Ishikawa (cell line): ENCODE measurements at regions not wholly inside any gene's neighbourhood (a gene's known extent, or its start where the extent isn't known, plus 50 kb on each side); places are given as distances from the start of the nearest gene placed in this dataset.

Experiments
- CEBPB ChIP-seq: IDR thresholded peaks from 2 replicates; pipeline ENCODE4 v1.6.1; 2012
- CREB1 ChIP-seq: IDR thresholded peaks from 2 replicates; pipeline ENCODE4 v1.6.1; 2012; ENCODE audit warnings: low read depth
- EGR1 ChIP-seq: IDR thresholded peaks from 2 replicates; pipeline ENCODE4 v1.6.1; 2012
- EP300 ChIP-seq: IDR thresholded peaks from 2 replicates; pipeline ENCODE4 v1.6.1; 2012; ENCODE audit warnings: borderline replicate concordance
- FOXM1 ChIP-seq: IDR thresholded peaks from 2 replicates; pipeline ENCODE4 v1.6.1; 2012; ENCODE audit warnings: low read depth, borderline replicate concordance
- NFIC ChIP-seq: IDR thresholded peaks from 2 replicates; pipeline ENCODE4 v1.6.1; 2012
- RAD21 ChIP-seq: IDR thresholded peaks from 2 replicates; pipeline ENCODE4 v1.6.1; 2012; ENCODE audit warnings: low read depth
- TAF1 ChIP-seq: IDR thresholded peaks from 2 replicates; pipeline ENCODE4 v1.6.1; 2012; ENCODE audit warnings: low read depth, mild to moderate bottlenecking
- TCF12 ChIP-seq: IDR thresholded peaks from 2 replicates; pipeline ENCODE4 v1.6.1; 2012; ENCODE audit warnings: low read depth
- TEAD4 ChIP-seq: IDR thresholded peaks from 2 replicates; pipeline ENCODE4 v1.6.1; 2012
- YY1 ChIP-seq: IDR thresholded peaks from 2 replicates; pipeline ENCODE4 v1.6.1; 2012; ENCODE audit warnings: low read depth
- ZBTB7A ChIP-seq: IDR thresholded peaks from 2 replicates; pipeline ENCODE4 v1.6.1; 2012; ENCODE audit warnings: low read depth
- TF ChIP-seq, protein P1 (sequence below): IDR thresholded peaks from 2 replicates; pipeline ENCODE4 v1.6.1; 2012; ENCODE audit warnings: low read depth, mild to moderate bottlenecking
- TF ChIP-seq, protein P2 (sequence below): IDR thresholded peaks from 2 replicates; pipeline ENCODE4 v1.6.1; 2012
- TF ChIP-seq, protein P3 (sequence below): IDR thresholded peaks from 2 replicates; pipeline ENCODE4 v1.6.1; 2012

DNA sequence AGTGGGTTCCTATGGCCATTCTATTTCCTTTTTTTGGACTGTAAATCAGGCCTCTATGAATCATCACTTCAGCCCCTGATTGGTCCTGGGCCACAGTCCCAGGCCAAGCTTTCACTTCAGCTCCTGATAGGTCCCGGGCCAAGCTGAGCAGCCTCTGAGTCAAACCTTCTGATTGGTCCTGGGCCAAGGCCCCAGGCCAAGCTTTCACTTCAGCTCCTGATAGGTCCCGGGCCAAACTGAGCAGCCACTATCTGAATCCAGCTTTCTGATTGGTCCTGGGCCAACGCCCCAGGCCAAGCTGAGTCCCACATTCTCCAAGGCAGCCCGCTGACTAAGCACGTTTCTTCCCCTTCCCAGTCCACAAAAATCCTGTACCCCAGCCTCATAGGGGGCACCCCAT, 1972.9 kb upstream of the ACO1 start:
- no peak for TF ChIP-seq EP300
- TF ChIP-seq, protein P1, sequence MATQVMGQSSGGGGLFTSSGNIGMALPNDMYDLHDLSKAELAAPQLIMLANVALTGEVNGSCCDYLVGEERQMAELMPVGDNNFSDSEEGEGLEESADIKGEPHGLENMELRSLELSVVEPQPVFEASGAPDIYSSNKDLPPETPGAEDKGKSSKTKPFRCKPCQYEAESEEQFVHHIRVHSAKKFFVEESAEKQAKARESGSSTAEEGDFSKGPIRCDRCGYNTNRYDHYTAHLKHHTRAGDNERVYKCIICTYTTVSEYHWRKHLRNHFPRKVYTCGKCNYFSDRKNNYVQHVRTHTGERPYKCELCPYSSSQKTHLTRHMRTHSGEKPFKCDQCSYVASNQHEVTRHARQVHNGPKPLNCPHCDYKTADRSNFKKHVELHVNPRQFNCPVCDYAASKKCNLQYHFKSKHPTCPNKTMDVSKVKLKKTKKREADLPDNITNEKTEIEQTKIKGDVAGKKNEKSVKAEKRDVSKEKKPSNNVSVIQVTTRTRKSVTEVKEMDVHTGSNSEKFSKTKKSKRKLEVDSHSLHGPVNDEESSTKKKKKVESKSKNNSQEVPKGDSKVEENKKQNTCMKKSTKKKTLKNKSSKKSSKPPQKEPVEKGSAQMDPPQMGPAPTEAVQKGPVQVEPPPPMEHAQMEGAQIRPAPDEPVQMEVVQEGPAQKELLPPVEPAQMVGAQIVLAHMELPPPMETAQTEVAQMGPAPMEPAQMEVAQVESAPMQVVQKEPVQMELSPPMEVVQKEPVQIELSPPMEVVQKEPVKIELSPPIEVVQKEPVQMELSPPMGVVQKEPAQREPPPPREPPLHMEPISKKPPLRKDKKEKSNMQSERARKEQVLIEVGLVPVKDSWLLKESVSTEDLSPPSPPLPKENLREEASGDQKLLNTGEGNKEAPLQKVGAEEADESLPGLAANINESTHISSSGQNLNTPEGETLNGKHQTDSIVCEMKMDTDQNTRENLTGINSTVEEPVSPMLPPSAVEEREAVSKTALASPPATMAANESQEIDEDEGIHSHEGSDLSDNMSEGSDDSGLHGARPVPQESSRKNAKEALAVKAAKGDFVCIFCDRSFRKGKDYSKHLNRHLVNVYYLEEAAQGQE, result no peak
- TF ChIP-seq, protein P2, sequence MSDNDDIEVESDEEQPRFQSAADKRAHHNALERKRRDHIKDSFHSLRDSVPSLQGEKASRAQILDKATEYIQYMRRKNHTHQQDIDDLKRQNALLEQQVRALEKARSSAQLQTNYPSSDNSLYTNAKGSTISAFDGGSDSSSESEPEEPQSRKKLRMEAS, result no peak
- no peak for TF ChIP-seq TCF12

DNA sequence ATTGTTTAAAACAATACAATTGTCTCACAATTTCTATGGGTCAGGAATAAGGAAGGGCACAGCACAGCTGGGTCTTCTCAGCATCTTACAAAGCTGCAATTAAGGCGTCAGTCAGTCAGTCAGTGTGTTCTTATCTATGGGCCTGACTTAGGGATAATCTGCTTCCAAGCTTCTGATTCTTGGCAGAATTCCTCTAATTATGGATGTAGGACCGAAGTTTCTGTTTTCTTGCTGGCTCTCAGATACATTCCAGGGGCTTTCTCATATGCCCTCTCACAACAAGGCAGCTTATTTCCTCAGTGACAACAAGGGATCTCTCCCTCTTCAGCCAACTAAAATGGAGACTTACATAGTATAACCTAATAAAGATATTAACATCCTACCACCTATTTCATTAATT, 1925.3 kb upstream of the ACO1 start:
- TF ChIP-seq EGR1 (no peak), TAF1 (no peak), NFIC (no peak), FOXM1 (no peak), CREB1 (no peak), ZBTB7A (no peak), TCF12 (no peak), CEBPB (no peak), RAD21 (no peak), TEAD4 (no peak), YY1 (no peak), EP300 (no peak)
- TF ChIP-seq, protein P2, result no peak
- TF ChIP-seq, protein P3, sequence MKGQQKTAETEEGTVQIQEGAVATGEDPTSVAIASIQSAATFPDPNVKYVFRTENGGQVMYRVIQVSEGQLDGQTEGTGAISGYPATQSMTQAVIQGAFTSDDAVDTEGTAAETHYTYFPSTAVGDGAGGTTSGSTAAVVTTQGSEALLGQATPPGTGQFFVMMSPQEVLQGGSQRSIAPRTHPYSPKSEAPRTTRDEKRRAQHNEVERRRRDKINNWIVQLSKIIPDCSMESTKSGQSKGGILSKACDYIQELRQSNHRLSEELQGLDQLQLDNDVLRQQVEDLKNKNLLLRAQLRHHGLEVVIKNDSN, result no peak
- TF ChIP-seq, protein P1, result no peak

DNA sequence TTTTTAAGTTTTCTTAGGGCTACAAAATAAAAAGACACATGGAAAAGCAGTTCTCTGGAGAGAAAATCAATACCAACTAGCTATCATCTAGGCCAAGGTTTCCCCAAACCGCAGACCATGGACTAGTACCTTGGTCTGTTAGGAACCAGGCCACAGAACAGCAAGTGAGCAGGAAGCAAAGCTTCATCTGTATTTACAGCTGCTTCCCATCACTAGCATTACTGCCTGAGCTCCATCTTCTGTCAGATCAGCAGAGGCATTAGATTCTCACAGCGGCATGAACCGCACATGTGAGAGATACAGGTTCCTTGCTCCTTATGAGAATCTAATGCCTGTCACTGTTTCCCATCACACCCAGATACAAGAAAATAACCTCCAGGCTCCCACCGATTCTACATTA, 1907.6 kb upstream of the ACO1 start:
- TF ChIP-seq YY1 (no peak), NFIC (no peak), TCF12 (no peak), EP300 (no peak), EGR1 (no peak), CREB1 (no peak), ZBTB7A (no peak), FOXM1 (no peak), CEBPB (no peak), RAD21 (no peak)
- TF ChIP-seq, protein P3, result no peak
- TF ChIP-seq, protein P2, result no peak

DNA sequence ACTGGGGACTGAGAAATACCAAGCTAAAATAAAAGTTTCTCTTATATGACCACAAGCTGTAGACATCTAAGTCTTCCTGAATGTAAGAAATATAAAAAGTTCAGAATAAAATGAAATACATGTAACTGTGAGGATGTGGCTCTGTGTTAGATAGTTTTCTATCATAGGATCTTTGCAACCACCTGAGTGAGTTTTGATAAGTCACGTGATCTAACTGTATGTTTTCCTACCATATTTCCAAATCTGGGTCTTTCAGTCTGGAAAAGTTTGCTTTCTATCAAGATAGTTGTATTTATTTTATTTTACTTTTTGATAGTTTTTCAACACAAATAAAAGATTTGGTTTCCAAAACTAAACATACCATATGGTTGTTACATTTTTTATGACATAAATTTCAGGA, 1905.8 kb upstream of the ACO1 start:
- TF ChIP-seq, protein P3, result no peak
- TF ChIP-seq, protein P1, result no peak
- no peak for TF ChIP-seq NFIC
- no peak for TF ChIP-seq CREB1
- TF ChIP-seq RAD21, result no peak

DNA sequence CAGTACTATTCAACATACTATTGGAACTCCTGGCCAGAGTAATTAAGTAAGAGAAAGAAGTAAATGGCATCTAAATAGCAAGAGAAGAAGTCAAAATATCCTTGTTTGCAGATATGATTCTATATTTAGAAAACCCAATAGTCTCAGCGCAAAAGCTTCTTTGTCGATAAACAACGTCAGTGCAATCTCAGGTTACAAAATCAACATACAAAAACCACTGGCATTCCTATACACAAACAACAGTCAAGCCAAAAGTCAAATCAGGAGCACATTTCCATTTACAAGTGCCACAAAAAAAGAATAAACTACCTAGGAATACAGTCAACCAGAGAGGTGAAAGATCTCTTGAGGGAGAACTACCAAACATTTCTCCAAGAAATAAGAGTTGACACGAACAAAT, 1901.9 kb upstream of the ACO1 start:
- no peak for TF ChIP-seq TEAD4
